ENCODE measurements at regions not wholly inside any gene's neighbourhood (a gene's known extent, or its start where the extent isn't known, plus 50 kb on each side); places are given as distances from the start of the nearest gene placed in this dataset.

GRCh38 chr1:59193443-59194093 is 103.3 kb upstream of the FGGY start:
- H3K4me1 ChIP-seq = no peaks in the 10 kb centered on the region
- no peaks in the 10 kb centered on the region for H3K36me3 ChIP-seq
- H3K4me3 ChIP-seq = no peak overlapping the region
- no peak for DNase-seq
- H3K27ac ChIP-seq = no peak overlapping the region
- intact Hi-C loops (cut with DNase I; ENCODE audit: low total_unique reads) = no loop called here
- no peaks in the 10 kb centered on the region for H3K27me3 ChIP-seq
- no peak for TF ChIP-seq CTCF (IDR thresholded peaks at IDR 0.05)
- no peak for TF ChIP-seq POLR2A (IDR thresholded peaks at IDR 0.05)
- no peaks in the 10 kb centered on the region for H3K9me3 ChIP-seq

- TF ChIP-seq CTCF (IDR thresholded peaks at IDR 0.05) (no peak), POLR2A (IDR thresholded peaks at IDR 0.05) (no peak)
- Histone ChIP-seq H3K36me3 (no peaks in the 10 kb centered on the region), H3K27me3 (no peaks in the 10 kb centered on the region), H3K27ac (no peak overlapping the region), H3K4me1 (no peaks in the 10 kb centered on the region), H3K9me3 (no peaks in the 10 kb centered on the region), H3K4me3 (no peak overlapping the region)
- DNase-seq = no peak
- intact Hi-C loops (cut with DNase I; ENCODE audit: low total_unique reads) = no loop called here
These were observed 102.3 kb upstream of the FGGY start for GRCh38 chr1:59194621-59195020.

- H3K4me3 ChIP-seq = no peak overlapping the region
- no peaks in the 10 kb centered on the region for H3K4me1 ChIP-seq
- no peak for DNase-seq
- TF ChIP-seq CTCF (IDR thresholded peaks at IDR 0.05) (no peak), POLR2A (IDR thresholded peaks at IDR 0.05) (no peak)
- no peaks in the 10 kb centered on the region for H3K36me3 ChIP-seq
- no peaks in the 10 kb centered on the region for H3K9me3 ChIP-seq
- intact Hi-C loops (cut with DNase I; ENCODE audit: low total_unique reads) = no loop called here
- H3K27me3 ChIP-seq = no peaks in the 10 kb centered on the region
- no peak overlapping the region for H3K27ac ChIP-seq
These were observed 101.7 kb upstream of the FGGY start for GRCh38 chr1:59195151-59195550.

GRCh38 chr1:59198564-59198963 is 98.3 kb upstream of the FGGY start:
- Histone ChIP-seq H3K27ac (no peak overlapping the region), H3K36me3 (no peaks in the 10 kb centered on the region), H3K27me3 (no peaks in the 10 kb centered on the region), H3K4me1 (no peaks in the 10 kb centered on the region), H3K9me3 (no peaks in the 10 kb centered on the region), H3K4me3 (no peak overlapping the region)
- TF ChIP-seq POLR2A (IDR thresholded peaks at IDR 0.05) = no peak
- no peak for TF ChIP-seq CTCF (IDR thresholded peaks at IDR 0.05)
- intact Hi-C loops (cut with DNase I; ENCODE audit: low total_unique reads) = no loop called here
- no peak for DNase-seq

DNA sequence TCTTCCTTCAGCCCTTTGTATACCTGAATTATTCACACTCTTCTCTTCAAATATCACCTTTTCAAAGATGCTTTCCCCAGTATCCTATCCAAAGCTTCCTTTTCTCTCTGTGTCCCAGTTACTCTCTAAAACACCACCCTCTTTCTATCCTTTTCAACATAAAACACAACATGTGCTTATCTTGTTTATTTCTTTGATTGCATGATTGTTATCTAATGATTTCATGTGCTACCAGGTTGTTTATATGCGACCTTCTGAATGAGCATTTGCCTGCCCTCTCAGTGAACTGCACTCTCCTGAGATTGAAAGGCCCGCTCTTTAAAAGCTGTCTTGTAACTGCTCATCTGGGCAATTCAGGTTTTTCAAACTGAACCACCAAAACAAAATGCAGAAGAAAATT is 97.7 kb upstream of the FGGY start:
- no peak for TF ChIP-seq POLR2A (IDR thresholded peaks at IDR 0.05)
- Histone ChIP-seq H3K4me1 (no peaks in the 10 kb centered on the region), H3K4me3 (no peak overlapping the region), H3K27ac (no peak overlapping the region), H3K36me3 (no peaks in the 10 kb centered on the region), H3K27me3 (no peaks in the 10 kb centered on the region), H3K9me3 (no peaks in the 10 kb centered on the region)
- DNase-seq = no peak
- intact Hi-C loops (cut with DNase I; ENCODE audit: low total_unique reads) = no loop called here

Data from uterus (tissue), 3 donors.